ENCODE measurements at regions not wholly inside any gene's neighbourhood (a gene's known extent, or its start where the extent isn't known, plus 50 kb on each side); places are given as distances from the start of the nearest gene placed in this dataset.

GRCh38 chr6:166774770-166775169, 147.7 kb upstream of the RPS6KA2 start:
- DNase-seq (no peak), ATAC-seq (no peak)

GRCh38 chr6:166774292-166774691, 147.2 kb upstream of the RPS6KA2 start:
- DNase-seq = no peak
- ATAC-seq = no peak

GRCh38 chr6:166772518-166772917, 145.5 kb upstream of the RPS6KA2 start:
- DNase-seq (no peak), ATAC-seq (no peak)

DNA sequence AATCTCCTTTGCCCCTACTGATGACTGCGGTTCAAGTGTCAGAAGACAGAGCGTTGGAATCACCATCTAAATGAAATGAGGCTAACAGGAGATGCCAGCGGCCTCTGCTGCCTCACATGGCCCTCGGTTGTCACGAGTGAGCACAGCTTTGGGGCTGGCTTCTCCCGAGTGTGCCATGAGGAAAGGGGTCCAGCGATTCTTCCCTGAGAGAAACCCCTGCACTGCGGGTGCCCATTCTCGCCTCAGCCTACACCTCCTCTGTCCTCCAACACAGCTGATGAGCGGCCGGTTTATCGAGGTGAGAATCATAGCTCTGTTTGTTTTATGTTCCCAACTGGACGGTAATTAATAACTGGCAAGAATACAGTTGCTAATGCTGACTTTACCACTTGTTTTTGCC, 144.7 kb upstream of the RPS6KA2 start:
- no peak for ATAC-seq

GRCh38 chr6:166770216-166771116, 143.4 kb upstream of the RPS6KA2 start:
- DNase-seq (no peak), ATAC-seq (no peak)

More for the DNA sequence above, 144.7 kb upstream of the RPS6KA2 start:
- DNase-seq = no peak

- DNase-seq (no peak), ATAC-seq (no peak)
Observed at GRCh38 chr6:166769648-166770047, 142.6 kb upstream of the RPS6KA2 start.

DNA sequence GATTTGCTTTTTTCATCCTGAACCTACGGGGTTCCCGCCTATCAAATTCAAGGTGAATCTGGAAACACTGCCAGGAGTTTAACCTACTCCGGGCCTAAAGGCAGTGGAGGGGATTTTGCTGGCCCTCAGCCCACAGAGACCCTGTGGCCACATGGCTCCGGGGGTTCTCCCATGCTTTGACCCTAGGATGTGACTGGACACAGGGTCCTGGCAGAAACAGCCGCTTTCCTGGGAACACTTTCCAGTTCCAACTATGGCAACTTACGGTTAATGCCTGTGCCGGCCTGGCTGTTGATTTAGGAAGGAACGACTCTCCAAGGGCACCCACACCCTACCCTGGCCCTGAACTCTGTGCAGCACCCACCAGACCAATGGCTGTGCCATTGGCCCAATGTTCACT, 141.7 kb upstream of the RPS6KA2 start:
- ATAC-seq = no peak
- no peak for DNase-seq

DNA sequence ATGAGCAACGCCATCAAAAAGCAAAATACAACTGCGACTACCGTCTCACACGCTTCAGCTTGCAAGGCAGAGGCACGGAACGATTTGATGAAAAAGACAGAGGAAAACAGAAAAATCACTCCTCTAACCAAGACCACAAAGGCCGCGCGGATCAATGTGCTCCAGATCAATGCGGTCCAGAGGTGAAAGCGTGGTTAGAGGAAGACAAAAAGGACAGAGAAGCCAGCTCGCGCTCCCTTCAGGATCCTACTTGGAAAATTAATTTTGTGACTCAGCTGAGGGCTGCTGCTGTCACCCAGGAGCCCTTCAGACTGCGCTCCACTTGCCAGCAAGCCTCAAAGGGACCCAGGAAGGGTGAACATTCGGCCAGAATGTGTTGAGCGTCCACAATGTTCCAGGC, 140.2 kb upstream of the RPS6KA2 start:
- no peak for ATAC-seq
- no peak for DNase-seq

DNA sequence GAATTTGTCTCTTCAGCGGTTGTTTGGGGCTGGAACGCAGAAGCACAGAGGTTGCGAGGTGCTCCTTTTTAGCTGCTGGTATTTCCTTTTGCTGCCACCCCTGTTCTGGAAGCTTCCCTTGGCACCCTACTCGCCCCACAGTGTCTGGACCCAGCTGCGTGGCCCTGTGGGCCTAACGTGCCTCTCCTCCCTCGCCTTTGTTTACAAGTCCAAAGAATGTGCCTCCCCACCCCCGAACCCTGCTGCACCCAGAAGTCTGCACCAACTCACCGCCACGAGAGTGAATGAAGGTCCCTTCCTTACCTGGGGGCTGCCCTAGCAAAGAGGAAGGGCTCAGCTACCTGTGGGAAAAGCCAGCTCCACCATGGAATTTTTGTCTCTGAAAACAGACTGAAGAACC, 139.7 kb upstream of the RPS6KA2 start:
- no peak for DNase-seq
- no peak for ATAC-seq

- ATAC-seq (no peak), DNase-seq (no peak)
Observed at GRCh38 chr6:166765234-166765541, 138.1 kb upstream of the RPS6KA2 start.

- ATAC-seq (no peak), DNase-seq (no peak)
Observed at GRCh38 chr6:166764473-166765233, 137.6 kb upstream of the RPS6KA2 start.

- DNase-seq (no peak), ATAC-seq (no peak)
Observed at GRCh38 chr6:166763606-166764472, 136.8 kb upstream of the RPS6KA2 start.

DNA sequence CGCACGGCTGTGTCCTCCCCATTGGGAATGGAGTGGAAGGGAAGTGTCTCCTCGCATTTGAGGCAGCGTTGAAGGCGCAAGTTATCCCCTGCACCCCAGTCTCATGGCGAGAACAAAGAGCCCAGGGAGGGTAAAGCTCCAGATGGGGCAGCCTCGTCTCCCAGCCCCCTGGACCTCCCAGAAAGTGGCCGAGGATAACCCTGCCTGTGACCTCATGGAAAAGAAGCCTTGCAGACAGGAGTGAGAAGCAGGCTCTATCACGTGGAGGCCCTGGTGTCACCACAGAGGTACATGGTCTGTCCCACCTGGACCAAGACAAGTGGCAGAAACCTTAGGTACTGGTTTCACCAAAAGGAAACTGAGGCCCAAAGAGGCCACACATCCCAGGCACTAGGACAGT, 134.8 kb upstream of the RPS6KA2 start:
- no peak for DNase-seq

GRCh38 chr6:166760288-166760687, 133.2 kb upstream of the RPS6KA2 start:
- peak; percentile 62 for DNase-seq

More for the DNA sequence above, 134.8 kb upstream of the RPS6KA2 start:
- no peak for ATAC-seq

DNA sequence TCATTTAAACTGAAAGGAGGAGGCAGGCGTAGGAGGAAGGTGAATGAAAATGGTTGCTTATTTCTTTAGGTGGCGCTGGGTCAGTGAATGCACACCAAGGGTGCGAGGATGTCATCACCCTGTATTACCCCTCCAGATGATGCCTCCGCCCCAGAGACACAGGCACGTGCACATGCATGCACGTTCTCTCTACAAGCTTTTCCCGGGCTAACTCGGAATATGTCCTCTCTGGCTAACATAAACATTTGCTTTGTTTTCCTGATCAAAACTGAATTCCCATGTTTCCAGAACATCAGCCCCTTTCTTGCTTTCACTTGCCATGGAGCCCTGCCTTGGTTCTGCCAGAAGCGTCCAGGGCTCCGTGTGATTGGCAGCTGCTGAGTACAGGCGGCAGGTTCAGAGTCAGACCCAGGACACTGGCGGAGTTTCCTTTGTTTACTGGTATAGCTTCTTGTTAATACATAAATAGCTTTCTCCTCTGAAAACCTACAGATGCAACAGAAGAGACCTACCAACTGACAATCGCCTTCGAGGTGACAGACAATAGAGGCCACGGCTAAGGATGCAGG, 131.2 kb upstream of the RPS6KA2 start:
- ATAC-seq (peak; percentile 7), DNase-seq (no peak)

More at GRCh38 chr6:166760288-166760687, 133.2 kb upstream of the RPS6KA2 start:
- ATAC-seq = peak; percentile 89

DNA sequence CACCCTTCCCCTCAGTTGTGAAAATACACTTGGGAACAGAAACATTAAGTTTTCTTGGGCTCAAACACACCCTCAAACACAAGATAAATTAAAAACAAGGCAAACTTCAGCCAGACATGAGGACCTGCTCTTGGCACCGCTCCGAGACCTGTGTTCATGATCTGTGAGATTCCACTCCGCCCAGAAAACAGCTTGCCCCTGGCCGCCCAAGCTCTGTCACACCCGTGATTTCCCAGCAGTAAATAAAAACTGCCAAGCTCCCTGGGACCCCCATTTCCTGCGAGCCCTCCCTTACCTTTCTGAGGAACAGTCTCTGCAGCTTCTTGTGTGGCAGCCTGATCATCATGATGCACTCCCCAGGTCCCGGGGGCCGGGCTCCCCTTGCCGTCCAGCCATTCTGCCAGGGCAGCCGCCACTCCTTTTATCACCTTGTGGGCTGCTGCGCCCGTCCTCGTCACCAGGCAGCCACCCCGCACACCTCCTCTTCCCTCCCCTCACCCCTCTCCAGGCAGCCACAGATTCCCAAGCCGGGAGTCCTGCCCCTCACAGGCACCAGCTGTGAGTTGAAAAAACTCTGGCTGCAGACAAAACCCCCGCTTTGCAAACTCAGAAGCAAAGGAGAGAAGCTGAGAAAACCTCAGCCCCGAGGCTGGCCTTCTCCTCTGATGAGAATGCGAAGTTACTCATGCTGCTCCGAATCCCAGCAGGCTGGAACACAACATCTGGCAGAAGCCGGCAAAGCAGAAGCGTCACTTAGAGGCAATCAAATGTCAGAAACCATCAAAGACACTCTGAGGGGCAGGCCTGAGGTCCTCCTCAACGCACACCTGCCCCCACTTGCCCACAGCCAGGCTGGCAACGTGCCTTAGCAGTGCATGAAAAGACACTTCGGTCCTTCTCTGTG, 130.4 kb upstream of the RPS6KA2 start:
- DNase-seq = peak; percentile 20
- ATAC-seq = peak; percentile 45

- DNase-seq = no peak
- no peak for ATAC-seq
Observed at GRCh38 chr6:166754218-166755030, 127.4 kb upstream of the RPS6KA2 start.

DNA sequence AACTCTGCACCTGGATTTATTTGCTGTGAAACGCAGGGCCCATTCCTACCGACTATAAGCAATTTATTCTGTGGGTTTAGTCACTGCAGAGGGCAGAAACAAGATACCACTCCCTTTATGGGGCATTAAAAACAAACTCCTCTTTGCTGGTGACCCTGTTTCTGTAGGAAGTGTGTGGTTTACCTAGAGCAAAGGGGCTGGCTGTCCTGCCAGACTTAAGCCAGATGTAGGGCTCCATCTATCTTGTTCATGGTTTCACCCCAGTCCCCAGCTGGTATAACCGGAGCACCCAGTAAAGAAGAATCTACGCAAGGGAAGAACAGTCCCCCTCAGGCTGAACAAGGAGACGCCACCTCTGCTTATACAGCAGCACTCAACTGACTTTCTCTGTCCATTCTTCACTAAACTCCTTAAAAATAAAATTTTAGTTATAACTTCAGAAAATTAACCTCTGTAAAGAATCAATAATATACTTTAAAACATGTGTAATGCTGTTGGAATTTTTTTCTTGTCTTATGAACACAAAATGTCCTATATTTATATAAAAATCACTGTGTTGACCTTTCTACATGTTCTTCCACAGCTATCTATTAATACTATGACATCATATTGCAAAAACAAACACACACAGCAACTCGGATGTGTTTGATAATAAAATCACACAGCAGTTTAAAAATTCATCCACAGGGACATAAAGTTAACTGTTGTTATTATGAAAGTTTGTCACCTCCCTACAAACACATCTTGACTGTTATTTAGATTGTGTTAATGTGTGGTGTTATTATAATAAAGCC, 126.1 kb upstream of the RPS6KA2 start:
- ATAC-seq (no peak), DNase-seq (no peak)

- DNase-seq (no peak), ATAC-seq (no peak)
Observed at GRCh38 chr6:166752097-166752496, 125.0 kb upstream of the RPS6KA2 start.
